Tibial nerve (tissue), 4 donors: ENCODE measurements at regions not wholly inside any gene's neighbourhood (a gene's known extent, or its start where the extent isn't known, plus 50 kb on each side); places are given as distances from the start of the nearest gene placed in this dataset.

Source experiments
- EP300 ChIP-seq, 2 donors: sonication (generic); formaldehyde crosslinking; IDR thresholded peaks; one replicate each; pipeline ENCODE4 v1.6.1; 2017; ENCODE audit warnings: antibody characterized with exemption in 2 of 2, mild to moderate bottlenecking in 1 of 2
- POLR2A ChIP-seq, 2 donors: fragments of 450-650 bp; IDR thresholded peaks; one replicate each; pipeline ENCODE4 v1.6.1; 2017; ENCODE audit warnings: antibody characterized with exemption in 2 of 2, mild to moderate bottlenecking in 2 of 2, moderate library complexity in 2 of 2
- TF ChIP-seq, protein P1 (sequence below), 5 experiments: fragments of 200-600 bp in 3 of 5; fragments of 450-650 bp in 2 of 5; sonication (generic) in 3 of 5; IDR thresholded peaks; one replicate each; pipeline ENCODE4 v1.5.1; 2016 to 2019; ENCODE audit warnings: antibody characterized with exemption in 5 of 5, mild to moderate bottlenecking in 3 of 5, moderate library complexity in 2 of 5

DNA sequence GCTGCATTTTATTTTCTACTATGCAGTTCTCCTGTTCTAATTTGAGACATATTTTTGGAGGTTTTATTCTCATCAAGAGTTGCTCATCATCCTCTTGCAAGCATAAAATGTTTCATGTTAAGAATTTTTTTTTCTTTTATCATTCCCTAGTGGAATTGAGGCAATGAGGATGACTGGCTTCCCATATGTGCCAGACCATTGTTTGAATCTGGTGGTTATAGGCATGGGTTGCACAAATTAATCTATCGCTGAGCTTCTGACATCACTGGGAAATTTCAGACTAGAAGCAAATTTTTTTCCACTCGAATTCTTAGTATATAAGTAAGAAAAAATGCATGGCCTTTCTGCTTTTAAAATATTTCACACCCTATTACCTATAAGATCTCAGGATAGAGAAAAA, 279.1 kb upstream of the PLSCR5 start:
- TF ChIP-seq POLR2A (IDR thresholded peaks at IDR 0.05) (no peak), EP300 (IDR thresholded peaks at IDR 0.05) (no peak)
- TF ChIP-seq, protein P1, sequence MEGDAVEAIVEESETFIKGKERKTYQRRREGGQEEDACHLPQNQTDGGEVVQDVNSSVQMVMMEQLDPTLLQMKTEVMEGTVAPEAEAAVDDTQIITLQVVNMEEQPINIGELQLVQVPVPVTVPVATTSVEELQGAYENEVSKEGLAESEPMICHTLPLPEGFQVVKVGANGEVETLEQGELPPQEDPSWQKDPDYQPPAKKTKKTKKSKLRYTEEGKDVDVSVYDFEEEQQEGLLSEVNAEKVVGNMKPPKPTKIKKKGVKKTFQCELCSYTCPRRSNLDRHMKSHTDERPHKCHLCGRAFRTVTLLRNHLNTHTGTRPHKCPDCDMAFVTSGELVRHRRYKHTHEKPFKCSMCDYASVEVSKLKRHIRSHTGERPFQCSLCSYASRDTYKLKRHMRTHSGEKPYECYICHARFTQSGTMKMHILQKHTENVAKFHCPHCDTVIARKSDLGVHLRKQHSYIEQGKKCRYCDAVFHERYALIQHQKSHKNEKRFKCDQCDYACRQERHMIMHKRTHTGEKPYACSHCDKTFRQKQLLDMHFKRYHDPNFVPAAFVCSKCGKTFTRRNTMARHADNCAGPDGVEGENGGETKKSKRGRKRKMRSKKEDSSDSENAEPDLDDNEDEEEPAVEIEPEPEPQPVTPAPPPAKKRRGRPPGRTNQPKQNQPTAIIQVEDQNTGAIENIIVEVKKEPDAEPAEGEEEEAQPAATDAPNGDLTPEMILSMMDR (IDR thresholded peaks at IDR 0.05) = no peak
